ENCODE measurements at regions not wholly inside any gene's neighbourhood (a gene's known extent, or its start where the extent isn't known, plus 50 kb on each side); places are given as distances from the start of the nearest gene placed in this dataset.

- Mint-ChIP-seq H3K4me3 (peak overlapping the region; percentile 43 to 80), H3K4me1 (peaks cover 7% of the 10 kb centered on the region), H3K27me3 (ENCODE audit: low read depth in 3 of 3) (peaks cover 15 to 27% (median 16%) of the 10 kb centered on the region in 3 donors), H3K27ac (peak overlapping the region in 1 of 7 donors; percentile 11), H3K36me3 (no peaks in the 10 kb centered on the region), H3K9me3 (peaks cover 1 to 14% (median 10%) of the 10 kb centered on the region in 7 donors)
- Histone ChIP-seq H3K27me3 (ENCODE audit: control insufficient read depth in 2 of 2, insufficient read depth in 2 of 2, low read length in 2 of 2) (peaks cover 5 to 20% of the 10 kb centered on the region in 2 donors), H3K36me3 (replicated peaks in 1 of 2; ENCODE audit: control insufficient read depth in 1 of 2, insufficient read depth in 2 of 2, low read length in 2 of 2) (no peaks in the 10 kb centered on the region), H3K79me2 (ENCODE audit: insufficient read depth, low read length) (no peaks in the 10 kb centered on the region), H3K4me2 (replicated peaks; ENCODE audit: extremely low read depth, low read length, poor library complexity, severe bottlenecking) (peak overlapping the region; percentile 30), H3K9ac (ENCODE audit: insufficient read depth, low read length, poor library complexity, severe bottlenecking) (no peak overlapping the region), H2AFZ (ENCODE audit: insufficient read depth, low read depth, low read length, poor library complexity, severe bottlenecking) (no peak overlapping the region), H3K4me3 (replicated peaks in 1 of 3; ENCODE audit: low read depth in 2 of 3, low read length in 3 of 3) (no peak overlapping the region), H3K27ac (ENCODE audit: low read depth in 1 of 2, low read length in 2 of 2) (no peak overlapping the region), H3K9me3 (replicated peaks in 1 of 2; ENCODE audit: control insufficient read depth in 1 of 2, insufficient read depth in 1 of 2, low read length in 2 of 2) (peaks cover 0 to 6% of the 10 kb centered on the region in 2 donors), H4K20me1 (ENCODE audit: insufficient read depth, low read length) (no peaks in the 10 kb centered on the region), H3K4me1 (ENCODE audit: control insufficient read depth in 1 of 2, insufficient read depth in 2 of 2, low read length in 2 of 2) (no peaks in the 10 kb centered on the region)
- WGBS (ENCODE audit: insufficient coverage) = 0% methylated on average over 6 of the region's 13 CpGs
- TF ChIP-seq CTCF (IDR thresholded peaks at IDR 0.05) = peak; percentile 93
- DNase-seq = peak; percentile 16 to 39 (median 32)
- intact Hi-C loops (cut with micrococcal nuclease) = loop anchor here in 1 of 2 donors (2.0 kb wide), 1 partner anchor 24 kb away; no protein-coding TSS in a partner anchor
These were observed 458.0 kb upstream of the ASIC2 start for GRCh38 chr17:33750943-33751701.

DNA sequence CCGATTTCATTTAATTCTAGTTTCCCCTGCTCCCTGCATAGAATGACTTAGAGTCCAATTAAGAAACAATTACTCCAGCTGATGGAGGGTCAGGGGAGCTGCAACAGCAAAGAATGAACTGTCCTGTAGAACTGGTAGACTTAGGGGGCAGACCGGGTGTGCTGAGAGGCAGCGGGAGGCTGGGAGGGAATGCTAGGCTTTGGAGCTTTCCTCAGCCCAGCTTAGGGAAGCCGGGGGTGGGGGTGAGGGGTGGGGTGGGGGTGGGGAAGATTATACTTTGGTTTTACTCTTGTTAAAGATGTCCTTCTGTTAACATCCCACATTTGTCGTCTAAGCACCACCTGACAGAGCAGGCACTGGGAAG is 458.6 kb upstream of the ASIC2 start:
- no peak for DNase-seq
- intact Hi-C loops (cut with micrococcal nuclease) = loop anchor here in 1 of 2 donors (2.0 kb wide), 1 partner anchor 25 kb away; no protein-coding TSS in a partner anchor
- Mint-ChIP-seq H3K27me3 (ENCODE audit: low read depth in 3 of 3) (peaks cover 15 to 30% (median 16%) of the 10 kb centered on the region in 3 donors), H3K9me3 (peaks cover 1 to 14% (median 10%) of the 10 kb centered on the region in 7 donors), H3K4me1 (peaks cover 7% of the 10 kb centered on the region), H3K27ac (peak overlapping the region in 1 of 7 donors; percentile 11), H3K36me3 (no peaks in the 10 kb centered on the region), H3K4me3 (peak overlapping the region in 1 of 2 donors; percentile 80)
- H2AFZ ChIP-seq (ENCODE audit: insufficient read depth, low read depth, low read length, poor library complexity, severe bottlenecking) = no peak overlapping the region
- no peaks in the 10 kb centered on the region for H3K79me2 ChIP-seq (ENCODE audit: insufficient read depth, low read length)
- WGBS (ENCODE audit: insufficient coverage) = no CpG with 5 or more reads among the region's 5 CpGs
- peaks cover 0 to 6% of the 10 kb centered on the region in 2 donors for H3K9me3 ChIP-seq (replicated peaks in 1 of 2; ENCODE audit: control insufficient read depth in 1 of 2, insufficient read depth in 1 of 2, low read length in 2 of 2)
- H3K4me2 ChIP-seq (replicated peaks; ENCODE audit: extremely low read depth, low read length, poor library complexity, severe bottlenecking) = no peak overlapping the region
- no peak for TF ChIP-seq CTCF (IDR thresholded peaks at IDR 0.05)
- H3K4me3 ChIP-seq (replicated peaks in 1 of 3; ENCODE audit: low read depth in 2 of 3, low read length in 3 of 3) = no peak overlapping the region
- H3K27ac ChIP-seq (ENCODE audit: low read depth in 1 of 2, low read length in 2 of 2) = no peak overlapping the region
- H3K27me3 ChIP-seq (ENCODE audit: control insufficient read depth in 2 of 2, insufficient read depth in 2 of 2, low read length in 2 of 2) = peaks cover 5 to 20% of the 10 kb centered on the region in 2 donors
- H4K20me1 ChIP-seq (ENCODE audit: insufficient read depth, low read length) = no peaks in the 10 kb centered on the region
- no peaks in the 10 kb centered on the region for H3K36me3 ChIP-seq (replicated peaks in 1 of 2; ENCODE audit: control insufficient read depth in 1 of 2, insufficient read depth in 2 of 2, low read length in 2 of 2)
- no peaks in the 10 kb centered on the region for H3K4me1 ChIP-seq (ENCODE audit: control insufficient read depth in 1 of 2, insufficient read depth in 2 of 2, low read length in 2 of 2)
- no peak overlapping the region for H3K9ac ChIP-seq (ENCODE audit: insufficient read depth, low read length, poor library complexity, severe bottlenecking)

All from CD14-positive monocyte (primary cell).